ENCODE measurements at regions not wholly inside any gene's neighbourhood (a gene's known extent, or its start where the extent isn't known, plus 50 kb on each side); places are given as distances from the start of the nearest gene placed in this dataset.
"Not testable (repeated sequence)": the region's sequence is repeated elsewhere in the genome, so short reads cannot be mapped to it uniquely, and the experiment has no call there.

- no peak for DNase-seq
Measured at GRCh38 chr14:97993508-97994019, 1196.4 kb downstream of the VRK1 start.

GRCh38 chr14:97994020-97994531 is 1196.9 kb downstream of the VRK1 start:
- DNase-seq: no peak

- DNase-seq: no peak
Measured at GRCh38 chr14:97995038-97995437, 1197.9 kb downstream of the VRK1 start.

- DNase-seq: no peak
Measured at GRCh38 chr14:97995531-97995930, 1198.3 kb downstream of the VRK1 start.

GRCh38 chr14:98006008-98006407 is 1208.8 kb downstream of the VRK1 start:
- DNase-seq: no peak

- no peak for DNase-seq
Measured at GRCh38 chr14:98008381-98009113, 1211.4 kb downstream of the VRK1 start.

GRCh38 chr14:98009177-98009576 is 1212.0 kb downstream of the VRK1 start:
- DNase-seq: not testable (repeated sequence)

- no peak for DNase-seq
Measured at GRCh38 chr14:98010784-98011183, 1213.6 kb downstream of the VRK1 start.

GRCh38 chr14:98014851-98015615 is 1217.9 kb downstream of the VRK1 start:
- DNase-seq: no peak

GRCh38 chr14:98015921-98016320 is 1218.7 kb downstream of the VRK1 start:
- no peak for DNase-seq

- DNase-seq: no peak
Measured at GRCh38 chr14:98018628-98019027, 1221.4 kb downstream of the VRK1 start.

- DNase-seq: no peak
Measured at GRCh38 chr14:98022541-98023520, 1225.6 kb downstream of the VRK1 start.

- DNase-seq: no peak
Measured at GRCh38 chr14:98028162-98028561, 1231.0 kb downstream of the VRK1 start.

- DNase-seq: no peak
Measured at GRCh38 chr14:98035396-98035795, 1236.6 kb downstream of the BCL11B start.

- no peak for DNase-seq
Measured at GRCh38 chr14:98037831-98038230, 1234.2 kb downstream of the BCL11B start.

GRCh38 chr14:98056946-98057345 is 1215.1 kb downstream of the BCL11B start:
- no peak for DNase-seq

- no peak for DNase-seq
Measured at GRCh38 chr14:98059106-98059505, 1212.9 kb downstream of the BCL11B start.

- DNase-seq: no peak
Measured at GRCh38 chr14:98062083-98062482, 1209.9 kb downstream of the BCL11B start.

- no peak for DNase-seq
Measured at GRCh38 chr14:98069712-98070171, 1202.3 kb downstream of the BCL11B start.

GRCh38 chr14:98070536-98070935 is 1201.5 kb downstream of the BCL11B start:
- DNase-seq: no peak

- no peak for DNase-seq
Measured at GRCh38 chr14:98074111-98074510, 1197.9 kb downstream of the BCL11B start.

- no peak for DNase-seq
Measured at GRCh38 chr14:98077176-98077575, 1194.8 kb downstream of the BCL11B start.

GRCh38 chr14:98082833-98083232 is 1189.2 kb downstream of the BCL11B start:
- DNase-seq: no peak
